ENCODE measurements at regions not wholly inside any gene's neighbourhood (a gene's known extent, or its start where the extent isn't known, plus 50 kb on each side); places are given as distances from the start of the nearest gene placed in this dataset.
"Not testable (repeated sequence)": the region's sequence is repeated elsewhere in the genome, so short reads cannot be mapped to it uniquely, and the experiment has no call there.

- Histone ChIP-seq H2AFZ (ENCODE audit: low read depth, low read length) (no peak overlapping the region), H3K4me2 (ENCODE audit: low read length) (no peak overlapping the region), H3K4me3 (ENCODE audit: low read length) (no peak overlapping the region), H3K36me3 (replicated peaks; ENCODE audit: low read depth, low read length) (no peaks in the 10 kb centered on the region), H4K20me1 (ENCODE audit: insufficient read depth, low read length) (no peaks in the 10 kb centered on the region), H3K9ac (ENCODE audit: low read length) (no peak overlapping the region), H3K27me3 (ENCODE audit: low read depth, low read length) (no peaks in the 10 kb centered on the region), H3K4me1 (ENCODE audit: low read length) (no peaks in the 10 kb centered on the region), H3K79me2 (ENCODE audit: low read length) (no peaks in the 10 kb centered on the region), H3K9me3 (ENCODE audit: insufficient read depth, low read length) (no peaks in the 10 kb centered on the region), H3K27ac (ENCODE audit: low read length) (no peak overlapping the region)
- TF ChIP-seq EZH2phosphoT487 (IDR thresholded peaks at IDR 0.05; ENCODE audit: low read depth) = no peak
- TF ChIP-seq, protein P1, sequence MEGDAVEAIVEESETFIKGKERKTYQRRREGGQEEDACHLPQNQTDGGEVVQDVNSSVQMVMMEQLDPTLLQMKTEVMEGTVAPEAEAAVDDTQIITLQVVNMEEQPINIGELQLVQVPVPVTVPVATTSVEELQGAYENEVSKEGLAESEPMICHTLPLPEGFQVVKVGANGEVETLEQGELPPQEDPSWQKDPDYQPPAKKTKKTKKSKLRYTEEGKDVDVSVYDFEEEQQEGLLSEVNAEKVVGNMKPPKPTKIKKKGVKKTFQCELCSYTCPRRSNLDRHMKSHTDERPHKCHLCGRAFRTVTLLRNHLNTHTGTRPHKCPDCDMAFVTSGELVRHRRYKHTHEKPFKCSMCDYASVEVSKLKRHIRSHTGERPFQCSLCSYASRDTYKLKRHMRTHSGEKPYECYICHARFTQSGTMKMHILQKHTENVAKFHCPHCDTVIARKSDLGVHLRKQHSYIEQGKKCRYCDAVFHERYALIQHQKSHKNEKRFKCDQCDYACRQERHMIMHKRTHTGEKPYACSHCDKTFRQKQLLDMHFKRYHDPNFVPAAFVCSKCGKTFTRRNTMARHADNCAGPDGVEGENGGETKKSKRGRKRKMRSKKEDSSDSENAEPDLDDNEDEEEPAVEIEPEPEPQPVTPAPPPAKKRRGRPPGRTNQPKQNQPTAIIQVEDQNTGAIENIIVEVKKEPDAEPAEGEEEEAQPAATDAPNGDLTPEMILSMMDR (IDR thresholded peaks at IDR 0.05; ENCODE audit: low read depth, low read length) = no peak
These were observed 201.3 kb downstream of the AKAP7 start for GRCh38 chr6:131336596-131336995.

DNA sequence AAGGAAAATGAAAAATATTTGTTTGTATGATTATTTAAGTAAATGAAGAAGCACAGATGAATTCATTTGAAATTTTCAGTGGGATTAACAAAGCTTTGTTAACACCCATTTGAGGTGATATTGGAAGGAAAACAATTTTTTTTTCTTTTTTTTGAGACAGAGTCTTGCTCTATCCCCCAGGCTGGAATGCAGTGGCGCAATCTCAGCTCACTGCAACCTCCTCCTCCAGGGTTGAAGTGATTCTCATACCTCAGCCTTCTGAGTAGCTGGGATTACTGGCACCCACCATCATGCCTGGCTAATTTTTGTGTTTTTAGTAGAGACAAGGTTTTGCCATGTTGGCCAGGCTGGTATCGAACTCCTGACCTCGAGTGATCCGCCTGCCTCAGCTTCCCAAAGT is 211.6 kb downstream of the AKAP7 start:
- not testable (repeated sequence) for H2AFZ ChIP-seq (ENCODE audit: low read depth, low read length); H4K20me1 ChIP-seq (ENCODE audit: insufficient read depth, low read length); H3K4me2 ChIP-seq (ENCODE audit: low read length); H3K27ac ChIP-seq (ENCODE audit: low read length); H3K9me3 ChIP-seq (ENCODE audit: insufficient read depth, low read length); H3K79me2 ChIP-seq (ENCODE audit: low read length); H3K4me1 ChIP-seq (ENCODE audit: low read length); H3K36me3 ChIP-seq (replicated peaks; ENCODE audit: low read depth, low read length); H3K27me3 ChIP-seq (ENCODE audit: low read depth, low read length); H3K4me3 ChIP-seq (ENCODE audit: low read length); H3K9ac ChIP-seq (ENCODE audit: low read length)

- H4K20me1 ChIP-seq (ENCODE audit: insufficient read depth, low read length) = no peaks in the 10 kb centered on the region
- H3K27me3 ChIP-seq (ENCODE audit: low read depth, low read length) = no peaks in the 10 kb centered on the region
- TF ChIP-seq, protein P1 (IDR thresholded peaks at IDR 0.05; ENCODE audit: low read depth, low read length) = no peak
- no peak for TF ChIP-seq EZH2phosphoT487 (IDR thresholded peaks at IDR 0.05; ENCODE audit: low read depth)
- H3K27ac ChIP-seq (ENCODE audit: low read length) = no peak overlapping the region
- no peaks in the 10 kb centered on the region for H3K36me3 ChIP-seq (replicated peaks; ENCODE audit: low read depth, low read length)
- no peak overlapping the region for H3K9ac ChIP-seq (ENCODE audit: low read length)
- H3K79me2 ChIP-seq (ENCODE audit: low read length) = no peaks in the 10 kb centered on the region
- H3K4me1 ChIP-seq (ENCODE audit: low read length) = no peaks in the 10 kb centered on the region
- no peaks in the 10 kb centered on the region for H3K9me3 ChIP-seq (ENCODE audit: insufficient read depth, low read length)
- H2AFZ ChIP-seq (ENCODE audit: low read depth, low read length) = no peak overlapping the region
- no peak overlapping the region for H3K4me3 ChIP-seq (ENCODE audit: low read length)
- no peak overlapping the region for H3K4me2 ChIP-seq (ENCODE audit: low read length)
These were observed 213.3 kb downstream of the AKAP7 start for GRCh38 chr6:131348572-131348971.

- no peak overlapping the region for H3K27ac ChIP-seq (ENCODE audit: low read length)
- no peak overlapping the region for H2AFZ ChIP-seq (ENCODE audit: low read depth, low read length)
- TF ChIP-seq, protein P1 (IDR thresholded peaks at IDR 0.05; ENCODE audit: low read depth, low read length) = no peak
- H3K9ac ChIP-seq (ENCODE audit: low read length) = no peak overlapping the region
- no peaks in the 10 kb centered on the region for H3K27me3 ChIP-seq (ENCODE audit: low read depth, low read length)
- no peaks in the 10 kb centered on the region for H4K20me1 ChIP-seq (ENCODE audit: insufficient read depth, low read length)
- no peaks in the 10 kb centered on the region for H3K9me3 ChIP-seq (ENCODE audit: insufficient read depth, low read length)
- H3K4me2 ChIP-seq (ENCODE audit: low read length) = no peak overlapping the region
- H3K79me2 ChIP-seq (ENCODE audit: low read length) = no peaks in the 10 kb centered on the region
- no peak overlapping the region for H3K4me3 ChIP-seq (ENCODE audit: low read length)
- H3K4me1 ChIP-seq (ENCODE audit: low read length) = no peaks in the 10 kb centered on the region
- no peaks in the 10 kb centered on the region for H3K36me3 ChIP-seq (replicated peaks; ENCODE audit: low read depth, low read length)
These were observed 213.9 kb downstream of the AKAP7 start for GRCh38 chr6:131349199-131349598.

- no peaks in the 10 kb centered on the region for H4K20me1 ChIP-seq (ENCODE audit: insufficient read depth, low read length)
- no peaks in the 10 kb centered on the region for H3K36me3 ChIP-seq (replicated peaks; ENCODE audit: low read depth, low read length)
- no peaks in the 10 kb centered on the region for H3K27me3 ChIP-seq (ENCODE audit: low read depth, low read length)
- H3K9me3 ChIP-seq (ENCODE audit: insufficient read depth, low read length) = no peaks in the 10 kb centered on the region
- no peak for TF ChIP-seq EZH2phosphoT487 (IDR thresholded peaks at IDR 0.05; ENCODE audit: low read depth)
- TF ChIP-seq, protein P1 (IDR thresholded peaks at IDR 0.05; ENCODE audit: low read depth, low read length) = no peak
- no peak overlapping the region for H3K4me3 ChIP-seq (ENCODE audit: low read length)
- H3K4me1 ChIP-seq (ENCODE audit: low read length) = no peaks in the 10 kb centered on the region
- no peaks in the 10 kb centered on the region for H3K79me2 ChIP-seq (ENCODE audit: low read length)
- no peak overlapping the region for H2AFZ ChIP-seq (ENCODE audit: low read depth, low read length)
- no peak overlapping the region for H3K27ac ChIP-seq (ENCODE audit: low read length)
- H3K9ac ChIP-seq (ENCODE audit: low read length) = no peak overlapping the region
- no peak overlapping the region for H3K4me2 ChIP-seq (ENCODE audit: low read length)
These were observed 217.8 kb downstream of the AKAP7 start for GRCh38 chr6:131353106-131353505.
